Stimulated activated CD4-positive, alpha-beta T cell treated with anti-CD3 and anti-CD28 coated beads, Interleukin-4, amount 100 ng/mL, for 24 hours (primary cell): ENCODE measurements at regions not wholly inside any gene's neighbourhood (a gene's known extent, or its start where the extent isn't known, plus 50 kb on each side); places are given as distances from the start of the nearest gene placed in this dataset.

ENCODE experiments used
- DNase-seq: peaks from one replicate; pipeline ENCODE4 v3.0.0-alpha.2; 2020

DNA sequence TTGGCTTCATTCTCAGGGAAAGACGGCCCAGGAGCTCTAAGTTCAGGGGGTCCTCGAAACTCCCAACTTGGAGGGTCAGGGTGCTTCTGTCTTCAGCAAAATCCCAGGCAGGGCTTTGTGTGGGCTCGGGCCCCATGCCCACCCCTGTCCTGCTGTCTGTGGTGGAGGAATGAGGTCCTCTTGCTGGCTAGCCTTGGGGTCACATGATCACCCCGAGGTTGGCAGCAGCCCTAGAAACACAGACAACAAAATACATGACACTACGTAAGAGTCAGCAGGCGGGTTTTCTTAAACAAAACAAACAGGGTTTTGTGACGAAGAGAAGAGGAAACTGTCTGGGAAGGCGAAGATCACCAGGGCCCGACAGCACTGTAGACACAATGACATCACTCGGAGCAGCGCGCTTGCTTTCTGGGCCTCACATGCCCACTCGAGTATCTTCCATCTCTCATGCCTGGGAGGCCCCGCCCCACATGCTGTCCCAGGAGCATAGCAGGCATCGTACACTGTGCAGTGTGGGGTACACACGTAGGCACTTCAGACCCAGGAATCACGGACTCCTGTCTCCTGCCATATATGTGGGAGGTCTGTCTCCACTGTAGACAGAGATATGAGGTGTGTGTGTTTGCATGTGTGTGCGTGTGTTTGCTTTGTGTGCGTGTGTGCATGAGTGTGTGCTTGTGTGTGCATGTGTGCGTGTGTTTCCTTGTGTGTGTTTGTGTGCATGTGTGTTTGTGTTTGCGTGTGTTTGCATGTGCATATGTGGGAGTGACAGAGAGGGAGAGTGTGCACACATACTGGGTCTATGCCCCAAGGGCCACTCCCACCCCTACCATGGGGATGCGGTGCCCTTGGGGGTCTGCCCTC lies 94.7 kb downstream of the SIK1 start:
- DNase-seq, result no peak

DNA sequence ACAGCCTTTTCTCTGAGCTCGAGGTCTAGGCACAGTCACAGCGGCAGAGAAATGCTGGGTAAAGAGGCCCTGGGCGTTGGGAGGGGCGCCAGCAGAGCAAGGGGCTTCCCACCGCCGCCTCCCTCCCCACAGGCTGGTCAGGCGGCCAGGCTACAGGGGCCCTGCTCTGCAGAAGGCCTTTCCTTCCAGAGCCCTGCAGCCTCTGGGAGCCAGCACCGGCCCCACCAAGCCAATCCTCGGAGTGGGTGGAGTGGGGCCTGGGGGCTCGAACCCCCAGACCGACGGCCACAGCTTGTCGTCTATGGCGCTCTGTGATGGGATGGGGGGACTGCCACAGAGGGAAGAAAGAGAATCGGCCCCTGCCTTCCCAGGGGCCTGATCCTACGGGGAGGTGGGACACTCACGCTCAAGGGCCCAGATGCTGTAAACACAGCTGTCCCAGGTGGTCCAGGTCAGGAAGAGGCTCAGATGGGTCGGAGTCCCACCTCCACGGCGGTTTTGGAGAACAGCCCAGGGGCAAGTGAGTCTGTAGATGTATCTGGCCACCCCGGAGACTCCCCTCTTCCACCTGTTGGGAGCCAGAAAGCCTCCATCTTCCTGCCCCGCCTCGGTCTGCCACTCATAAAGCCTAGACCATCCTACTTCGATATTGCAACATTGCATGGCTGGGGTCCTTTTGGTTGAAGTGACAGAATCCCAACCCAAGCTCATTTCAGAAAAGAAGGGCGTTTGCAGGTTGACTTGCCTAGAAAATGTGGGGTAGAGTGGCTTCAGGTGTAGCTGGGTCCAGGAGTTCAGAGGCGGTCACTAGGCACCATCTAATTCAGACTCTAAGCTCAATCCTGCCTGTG lies 95.6 kb downstream of the SIK1 start:
- DNase-seq, result no peak

DNA sequence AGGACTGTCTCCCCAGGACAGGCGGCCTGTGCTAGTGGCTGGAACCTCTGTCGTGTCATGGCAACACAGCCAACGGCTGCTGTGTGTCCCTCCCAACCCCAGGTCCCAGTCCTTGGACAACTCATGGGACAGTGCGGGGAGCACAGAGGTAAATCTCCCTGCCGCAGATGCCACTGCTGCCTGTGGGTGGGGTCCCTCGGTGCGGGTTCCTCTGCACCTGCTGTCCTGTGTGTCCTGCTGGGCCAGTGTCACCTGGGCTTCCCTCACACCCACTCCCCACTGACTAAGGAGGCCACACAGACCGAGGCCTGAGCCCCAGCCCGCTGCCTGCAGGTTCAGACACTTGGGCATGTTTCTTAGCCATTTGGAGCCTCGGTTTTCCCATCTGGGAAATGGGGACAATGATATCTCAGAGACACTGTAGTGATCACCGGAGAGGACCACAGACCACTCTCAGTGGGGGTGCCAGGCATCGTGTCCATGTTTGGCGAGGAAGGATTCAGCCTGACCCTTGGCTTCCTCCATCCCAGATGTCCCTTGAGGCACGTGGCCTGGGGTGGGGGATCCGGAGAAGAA lies 96.5 kb downstream of the SIK1 start:
- no peak for DNase-seq

DNA sequence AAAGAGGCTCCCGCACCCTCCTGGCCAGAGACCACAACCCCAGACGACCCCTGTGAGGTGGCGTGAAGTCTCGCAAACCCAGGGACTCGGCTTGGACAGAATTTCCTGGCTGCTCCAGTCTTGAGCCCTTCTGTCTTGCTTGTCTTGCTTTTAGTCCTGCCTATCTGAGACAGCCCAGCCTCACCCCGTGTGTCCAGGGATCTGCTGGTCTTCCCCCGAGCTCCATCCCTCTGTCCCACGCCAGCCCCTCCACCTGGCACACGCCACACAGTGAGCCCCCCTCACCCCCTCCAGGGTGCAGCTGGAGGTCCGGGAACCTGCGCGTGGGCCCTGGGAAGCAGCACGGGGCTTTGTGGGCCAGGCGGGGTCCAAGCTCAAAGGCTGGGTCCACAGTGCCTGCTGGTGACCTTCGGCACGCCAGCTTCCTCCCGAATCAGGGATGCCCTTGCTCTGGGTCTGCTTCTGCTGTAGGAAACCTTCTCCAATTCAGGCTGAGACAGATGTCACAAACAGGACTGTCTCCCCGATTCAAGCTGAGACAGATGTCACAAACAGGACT lies 97.1 kb downstream of the SIK1 start:
- DNase-seq, result no peak

GRCh38 chr21:43328958-43329691 lies 97.8 kb downstream of the SIK1 start:
- no peak for DNase-seq

GRCh38 chr21:43328185-43328957 lies 98.6 kb downstream of the SIK1 start:
- no peak for DNase-seq

- DNase-seq, result no peak
Observed at GRCh38 chr21:43325968-43326715, 100.8 kb downstream of the SIK1 start.

GRCh38 chr21:43325036-43325435 lies 101.9 kb downstream of the SIK1 start:
- DNase-seq, result no peak

- DNase-seq, result no peak
Observed at GRCh38 chr21:43324596-43324995, 102.3 kb downstream of the SIK1 start.

- no peak for DNase-seq
Observed at GRCh38 chr21:43323244-43324005, 103.5 kb downstream of the SIK1 start.

DNA sequence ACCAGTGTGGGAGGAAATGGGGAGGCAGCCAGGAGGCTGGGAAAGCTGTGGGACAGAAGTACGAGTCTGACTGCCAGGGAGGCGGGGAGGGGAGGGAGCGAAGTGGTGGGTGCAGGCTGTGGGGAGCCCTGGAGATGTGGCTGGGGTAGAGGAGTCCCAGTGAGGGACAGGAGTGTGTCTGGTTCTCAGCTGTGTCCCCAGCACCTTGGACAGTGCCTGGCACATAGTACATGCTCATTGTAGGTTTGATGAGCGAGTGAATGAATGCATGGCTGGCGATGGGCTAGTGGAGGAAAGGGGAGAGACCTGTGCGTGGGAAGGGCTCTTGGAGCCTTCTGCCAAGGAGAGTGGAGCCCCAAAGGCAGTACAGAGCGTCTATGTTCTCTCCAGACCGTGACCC lies 104.1 kb downstream of the SIK1 start:
- DNase-seq, result no peak

GRCh38 chr21:43322311-43322710 lies 104.6 kb downstream of the SIK1 start:
- DNase-seq, result no peak

GRCh38 chr21:43321611-43322010 lies 105.3 kb downstream of the SIK1 start:
- no peak for DNase-seq

DNA sequence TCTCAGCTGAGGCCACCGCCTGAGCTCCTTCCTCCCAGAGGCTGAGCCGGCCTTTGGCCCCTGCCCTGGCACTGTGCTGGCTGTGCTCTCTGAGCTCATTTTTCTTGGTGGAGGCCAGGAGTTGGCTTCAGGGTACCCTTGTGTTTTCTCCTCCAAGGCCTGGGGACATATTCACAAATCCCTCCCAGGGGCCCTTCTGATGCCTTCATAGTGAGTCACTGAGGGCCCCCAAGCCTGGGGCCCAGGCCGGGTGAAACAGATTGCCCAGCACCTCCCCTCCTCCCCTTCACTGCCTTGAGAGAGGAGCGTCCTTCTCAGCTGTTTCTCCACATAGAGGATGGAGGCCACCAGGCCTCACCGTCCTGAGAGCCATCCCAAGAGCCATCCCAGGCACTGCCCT lies 105.8 kb downstream of the SIK1 start:
- no peak for DNase-seq

DNA sequence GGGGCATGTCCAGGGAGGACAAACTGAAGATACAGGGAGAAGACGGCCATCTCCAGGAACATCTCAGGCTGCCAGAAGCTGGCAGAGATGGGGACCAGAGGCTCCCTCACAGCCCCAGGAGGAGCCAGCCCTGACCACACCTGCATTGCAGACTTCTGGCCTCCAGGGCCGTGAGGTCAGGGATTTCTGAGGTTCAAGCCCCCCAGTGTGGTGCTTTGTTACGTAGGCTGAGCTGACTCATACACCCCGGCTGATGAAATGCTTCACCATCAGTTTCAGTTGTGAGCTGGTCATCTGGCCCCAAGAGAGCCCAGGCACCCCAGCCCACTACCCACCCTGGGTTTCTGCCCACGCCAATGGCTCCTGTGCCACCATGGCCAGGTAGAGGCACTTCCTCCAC lies 106.4 kb downstream of the SIK1 start:
- no peak for DNase-seq

DNA sequence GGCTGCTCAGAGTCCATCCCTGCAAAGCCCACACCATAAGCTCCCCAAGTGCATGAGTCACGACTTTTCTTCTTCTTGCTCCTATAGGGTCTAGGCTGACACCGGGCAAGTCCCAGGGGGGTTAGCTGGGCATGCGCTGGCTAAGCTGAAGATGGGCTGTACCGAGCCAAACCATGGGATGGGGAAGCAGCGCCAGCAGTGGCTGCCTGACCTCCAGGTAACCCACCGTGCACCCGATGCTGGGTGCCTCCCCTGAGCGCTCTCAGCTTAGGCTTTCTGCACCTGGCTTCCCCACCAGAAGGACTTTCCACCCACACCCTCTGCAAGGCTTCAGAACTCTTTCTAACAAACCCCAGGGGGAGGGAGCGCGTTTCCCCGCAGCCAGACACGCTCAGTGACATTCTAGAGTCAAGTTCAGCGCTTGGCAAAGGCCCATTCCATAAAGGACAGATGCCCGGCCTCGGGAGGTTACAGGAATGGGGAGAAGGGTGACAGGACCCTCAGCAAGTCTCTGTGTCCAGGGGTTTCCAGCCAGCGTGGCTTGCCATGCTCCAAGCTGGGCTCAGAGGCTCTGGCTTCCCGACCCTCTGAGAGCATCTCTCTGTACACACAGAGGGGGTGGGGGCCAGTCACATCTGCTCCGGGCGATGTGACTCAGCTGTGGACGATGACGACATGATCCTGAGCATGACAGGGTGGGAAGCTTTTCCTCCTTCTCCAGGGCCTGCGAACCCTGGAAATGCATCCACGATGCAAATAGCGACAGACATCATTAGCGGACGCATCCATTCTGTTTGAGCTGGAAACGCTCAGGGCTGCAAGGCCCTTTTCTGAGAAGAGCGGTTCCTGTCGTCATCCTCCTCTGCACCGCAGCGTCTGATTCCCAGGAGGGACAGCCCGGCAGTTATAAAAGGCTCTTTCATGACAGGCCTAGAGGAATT lies 107.8 kb downstream of the SIK1 start:
- DNase-seq, result no peak

- no peak for DNase-seq
Observed at GRCh38 chr21:43318368-43318767, 108.6 kb downstream of the SIK1 start.

DNA sequence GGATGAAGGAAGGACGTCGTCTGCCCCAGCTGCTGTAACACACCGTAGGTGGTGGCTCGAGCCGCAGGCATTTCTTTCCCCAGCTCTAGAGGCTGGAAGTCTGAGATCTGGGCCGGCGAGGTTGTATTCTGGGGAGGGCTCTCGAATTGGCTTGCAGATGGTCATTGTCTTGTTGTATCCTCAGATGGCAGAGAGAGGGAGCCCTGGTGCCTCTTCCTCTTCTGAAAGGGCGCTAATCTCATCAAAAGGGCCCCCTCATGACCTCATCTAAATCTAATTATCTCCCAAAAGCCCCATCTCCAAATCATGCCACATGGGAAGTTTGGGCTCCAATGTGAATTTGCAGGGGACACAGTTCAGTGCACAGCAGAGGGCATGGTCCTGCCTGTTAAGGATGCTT lies 109.0 kb downstream of the SIK1 start:
- no peak for DNase-seq

DNA sequence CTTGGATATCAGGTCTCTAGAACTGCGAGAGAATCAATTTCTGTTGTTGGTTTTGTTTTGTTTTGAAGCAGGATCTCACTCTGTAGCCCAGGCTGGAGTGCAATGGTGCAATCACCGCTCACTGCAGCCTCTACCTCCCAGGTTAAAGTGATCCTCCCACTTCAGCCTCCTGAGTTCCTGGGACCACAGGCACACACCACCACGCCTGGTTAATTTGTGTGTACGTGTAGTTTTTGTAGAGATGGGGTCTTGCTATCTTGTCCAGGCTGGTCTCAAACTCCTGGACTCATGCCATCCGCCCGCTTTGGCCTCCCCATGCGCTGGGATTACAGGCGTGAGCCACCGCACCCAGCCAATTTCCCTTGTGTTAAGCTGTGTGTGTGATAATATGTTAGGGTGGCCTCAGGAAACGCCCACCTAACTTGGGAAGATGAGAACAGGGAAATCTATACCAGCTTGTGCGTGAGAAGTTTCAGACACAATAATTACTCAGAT lies 109.6 kb downstream of the SIK1 start:
- no peak for DNase-seq
